GM19351 (cell line): ENCODE measurements at regions not wholly inside any gene's neighbourhood (a gene's known extent, or its start where the extent isn't known, plus 50 kb on each side); places are given as distances from the start of the nearest gene placed in this dataset.

Source experiments
- ATAC-seq: cut with Tn5 transposase; IDR thresholded peaks from one replicate; pipeline ENCODE4 v1.9.1; 2021; ENCODE audit warnings: mild to moderate bottlenecking, moderate library complexity; ENCODE audit not compliant: unreplicated experiment

GRCh38 chr2:237167934-237168333 lies 82.2 kb downstream of the COPS8 start:
- ATAC-seq: no peak

GRCh38 chr2:237170020-237170419 lies 84.3 kb downstream of the COPS8 start:
- no peak for ATAC-seq

- ATAC-seq: no peak
These were observed 85.7 kb downstream of the COPS8 start for GRCh38 chr2:237171396-237171795.

- no peak for ATAC-seq
These were observed 86.2 kb downstream of the COPS8 start for GRCh38 chr2:237171881-237172280.

- ATAC-seq: no peak
These were observed 91.4 kb downstream of the COPS8 start for GRCh38 chr2:237177052-237177451.

GRCh38 chr2:237177986-237178385 lies 92.3 kb downstream of the COPS8 start:
- ATAC-seq: no peak

- ATAC-seq: no peak
These were observed 92.7 kb downstream of the COPS8 start for GRCh38 chr2:237178396-237178795.

- no peak for ATAC-seq
These were observed 93.5 kb downstream of the COPS8 start for GRCh38 chr2:237179161-237179560.

- no peak for ATAC-seq
These were observed 94.5 kb downstream of the COPS8 start for GRCh38 chr2:237180187-237180586.

GRCh38 chr2:237180987-237181386 lies 95.3 kb downstream of the COPS8 start:
- no peak for ATAC-seq

GRCh38 chr2:237181844-237182243 lies 96.2 kb downstream of the COPS8 start:
- no peak for ATAC-seq

GRCh38 chr2:237182422-237183123 lies 96.9 kb downstream of the COPS8 start:
- no peak for ATAC-seq

- no peak for ATAC-seq
These were observed 98.7 kb downstream of the COPS8 start for GRCh38 chr2:237184192-237184918.

GRCh38 chr2:237184919-237185552 lies 99.3 kb downstream of the COPS8 start:
- no peak for ATAC-seq

- no peak for ATAC-seq
These were observed 99.8 kb downstream of the COPS8 start for GRCh38 chr2:237185553-237185925.

- no peak for ATAC-seq
These were observed 104.1 kb downstream of the COPS8 start for GRCh38 chr2:237189799-237190198.

GRCh38 chr2:237190966-237191713 lies 105.5 kb downstream of the COPS8 start:
- no peak for ATAC-seq

- no peak for ATAC-seq
These were observed 106.0 kb downstream of the COPS8 start for GRCh38 chr2:237191714-237192081.

- ATAC-seq: no peak
These were observed 107.2 kb downstream of the COPS8 start for GRCh38 chr2:237192881-237193280.

GRCh38 chr2:237193436-237193835 lies 107.7 kb downstream of the COPS8 start:
- ATAC-seq: no peak

- ATAC-seq: no peak
These were observed 108.4 kb downstream of the COPS8 start for GRCh38 chr2:237194081-237194480.
